Right lobe of liver (tissue), 6 donors: ENCODE measurements at regions not wholly inside any gene's neighbourhood (a gene's known extent, or its start where the extent isn't known, plus 50 kb on each side); places are given as distances from the start of the nearest gene placed in this dataset.
A peak's percentile ranks its signal among the peaks of the same experiment; 100 is the strongest.
"Not testable (repeated sequence)": the region's sequence is repeated elsewhere in the genome, so short reads cannot be mapped to it uniquely, and the experiment has no call there.

Experiments
- ATAC-seq, 4 donors: fragments of 200-7000 bp; cut with Tn5 transposase; one replicate each; pipeline ENCODE4 v1.9.1; 2020; ENCODE audit warnings: mild to moderate bottlenecking in 4 of 4, moderate library complexity in 4 of 4
- DNase-seq, 3 donors: peaks; one replicate each; pipeline ENCODE4 v3.0.0-alpha.2; 2020
- H3K27ac ChIP-seq, 3 donors: fragments of 200-600 bp; one replicate each; pipeline ENCODE4 v1.8.0; 2022
- H3K27me3 ChIP-seq, 2 donors: fragments of 200-600 bp; one replicate each; pipeline ENCODE4 v1.8.0; 2022
- H3K36me3 ChIP-seq, 4 donors: fragments of 200-600 bp; sonication (generic) in 1 of 4; one replicate each; pipeline versions ENCODE4 v1.5.1 to v1.8.0; 2017 to 2022; ENCODE audit warnings: control low read depth in 1 of 4
- H3K4me1 ChIP-seq, 4 donors: fragments of 200-600 bp; sonication (generic) in 1 of 4; one replicate each; pipeline versions ENCODE4 v1.5.1 to v1.8.0; 2017 to 2022; ENCODE audit warnings: control low read depth in 1 of 4
- H3K4me3 ChIP-seq, 3 donors: fragments of 200-600 bp; one replicate each; pipeline ENCODE4 v1.8.0; 2022
- H3K9me3 ChIP-seq, 4 donors: fragments of 200-600 bp; sonication (generic) in 1 of 4; one replicate each; pipeline versions ENCODE4 v1.5.1 to v1.8.0; 2017 to 2022; ENCODE audit warnings: control low read depth in 1 of 4
- WGBS: methylation state at CpG from one replicate; pipeline ENCODE4 v1.1.6; 2018; ENCODE audit warnings: low coverage, low lambda C conversion rate; ENCODE audit not compliant: insufficient coverage; ENCODE audit errors: missing lambda C conversion rate; 5-methylcytosine and 5-hydroxymethylcytosine counted together
- intact Hi-C, 2 donors: fragments of 100-400 bp; cut with DNase I; formaldehyde crosslinking; loops; one replicate each; pipeline versions ENCODE4 v1.11.2 to v1.14.1; 2022
- donor health status: DM: no; HTN: yes; CAD: no.
- donor health status: DM: no; HTN: no; CAD: no.
- donor health status: DM: no; HTN: no; CAD: no.
- donor health status: DM: no; HTN: yes; CAD: no.
- donor health status: DM: no; HTN: yes; CAD: no.

- H3K27me3 ChIP-seq, H3K36me3 ChIP-seq, H3K4me3 ChIP-seq, DNase-seq, intact Hi-C loops, H3K9me3 ChIP-seq, H3K27ac ChIP-seq, H3K4me1 ChIP-seq, ATAC-seq: not testable (repeated sequence)
- WGBS: 43% methylated on average over 1 of the region's 1 CpG
Observed at GRCh38 chr10:46645110-46645509, 66.2 kb downstream of the SYT15 start.

DNA sequence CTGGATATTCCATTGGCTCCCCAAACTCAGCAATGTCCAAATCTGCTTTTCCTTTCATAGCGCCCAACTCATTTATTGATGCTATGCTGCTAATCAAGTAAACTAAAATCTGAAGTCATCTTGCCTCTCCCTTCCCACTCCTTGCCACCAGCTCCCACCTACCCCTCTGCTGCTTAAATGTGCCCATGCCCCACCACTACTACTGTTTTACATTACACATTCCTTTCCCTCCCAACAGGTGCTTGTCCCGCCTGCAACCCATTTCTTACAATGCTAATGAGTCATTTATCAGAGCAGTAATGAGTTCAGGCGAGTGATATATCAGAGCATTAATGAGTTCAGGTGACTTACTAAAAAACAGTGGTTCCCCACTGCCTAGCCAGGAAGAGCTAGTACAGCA lies 67.2 kb downstream of the SYT15 start:
- DNase-seq, H3K9me3 ChIP-seq, H3K4me1 ChIP-seq, H3K36me3 ChIP-seq, H3K27ac ChIP-seq, H3K27me3 ChIP-seq, ATAC-seq, H3K4me3 ChIP-seq, intact Hi-C loops: not testable (repeated sequence)
- WGBS: 66% methylated on average over 2 of the region's 3 CpGs

GRCh38 chr10:46650967-46651366 lies 72.0 kb downstream of the SYT15 start:
- no CpG with 5 or more reads among the region's 5 CpGs for WGBS
- ATAC-seq: peak in 2 of 4 donors; percentile 34 to 38
- H3K4me3 ChIP-seq, H3K4me1 ChIP-seq, H3K9me3 ChIP-seq, H3K27me3 ChIP-seq, H3K36me3 ChIP-seq, intact Hi-C loops, H3K27ac ChIP-seq, DNase-seq: not testable (repeated sequence)

GRCh38 chr10:46657437-46657836 lies 78.5 kb downstream of the SYT15 start:
- H3K36me3 ChIP-seq, intact Hi-C loops, H3K27me3 ChIP-seq, H3K4me3 ChIP-seq, DNase-seq, H3K9me3 ChIP-seq, H3K4me1 ChIP-seq: not testable (repeated sequence)
- H3K27ac ChIP-seq: peak overlapping the region in 1 of 3 donors; percentile 76
- ATAC-seq: peak; percentile 47 to 79 (median 66)
- WGBS: no CpG with 5 or more reads among the region's 3 CpGs

DNA sequence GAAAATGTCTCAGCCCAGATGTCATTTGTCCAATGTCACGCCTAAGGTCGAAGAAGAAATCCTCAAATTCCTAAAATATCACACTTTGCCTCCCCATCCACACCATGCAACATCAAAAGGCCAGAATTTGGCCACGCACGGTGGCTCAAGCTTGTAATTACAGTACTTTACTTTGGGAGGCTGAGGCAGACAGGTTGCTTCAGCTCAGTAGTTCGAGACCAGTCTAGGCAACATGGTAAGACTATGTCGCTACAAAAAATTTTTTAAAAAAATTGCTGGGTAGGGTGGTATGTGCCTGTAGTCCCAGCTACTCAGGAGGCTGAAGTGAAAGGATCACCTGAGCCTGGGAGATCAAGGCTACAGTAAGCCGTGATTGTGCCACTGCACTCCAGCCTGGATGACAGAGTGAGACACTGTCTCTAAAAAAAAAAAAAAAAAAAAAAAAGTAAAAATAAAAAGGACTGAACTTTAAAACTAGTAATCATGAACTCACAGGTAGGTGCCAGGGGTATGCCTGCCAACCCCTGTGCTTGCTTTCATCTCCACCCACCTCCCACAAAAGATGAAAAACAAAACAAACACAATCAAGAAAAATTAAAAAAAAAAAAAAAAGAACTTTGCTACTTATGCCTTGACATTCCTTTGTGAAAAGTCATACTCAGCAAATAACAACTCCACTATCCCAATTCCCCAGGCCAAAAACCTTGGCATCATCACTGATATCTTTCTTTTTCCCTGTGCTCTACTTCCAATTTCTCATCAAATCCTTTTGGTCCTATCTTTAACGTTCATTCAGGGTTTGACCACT lies 81.3 kb downstream of the SYT15 start:
- H3K9me3 ChIP-seq, H3K4me1 ChIP-seq, H3K4me3 ChIP-seq, intact Hi-C loops, H3K36me3 ChIP-seq, DNase-seq, H3K27me3 ChIP-seq: not testable (repeated sequence)
- peak overlapping the region in 1 of 3 donors; percentile 60 for H3K27ac ChIP-seq
- 21% methylated on average over 1 of the region's 8 CpGs for WGBS
- peak; percentile 13 to 61 (median 50) for ATAC-seq

DNA sequence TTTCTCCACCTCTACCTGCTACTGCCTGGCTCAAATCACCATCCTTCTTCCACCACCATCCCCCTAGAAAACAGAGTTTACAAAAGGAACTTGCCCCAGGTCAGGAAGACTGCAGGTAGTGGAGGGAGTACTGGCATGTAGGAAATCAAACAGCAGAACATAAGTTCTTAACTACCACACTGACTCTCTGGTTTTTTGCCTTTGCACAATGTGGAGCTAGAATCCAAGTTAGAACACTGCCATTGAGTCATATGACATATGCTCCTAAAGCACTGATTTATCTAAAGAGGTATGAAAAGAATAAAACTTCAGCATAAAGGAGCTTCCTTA lies 81.9 kb downstream of the SYT15 start:
- H3K36me3 ChIP-seq, intact Hi-C loops, H3K9me3 ChIP-seq, H3K27me3 ChIP-seq, H3K4me1 ChIP-seq, H3K4me3 ChIP-seq, DNase-seq: not testable (repeated sequence)
- ATAC-seq: peak in 2 of 4 donors; percentile 9 to 13
- H3K27ac ChIP-seq: peak overlapping the region in 1 of 3 donors; percentile 60

GRCh38 chr10:46665536-46665935 lies 86.6 kb downstream of the SYT15 start:
- H3K4me3 ChIP-seq, H3K9me3 ChIP-seq, DNase-seq, H3K27ac ChIP-seq, H3K4me1 ChIP-seq, ATAC-seq, H3K36me3 ChIP-seq, H3K27me3 ChIP-seq, intact Hi-C loops: not testable (repeated sequence)
- no CpG with 5 or more reads among the region's 1 CpG for WGBS

- H3K27me3 ChIP-seq, intact Hi-C loops, H3K27ac ChIP-seq, H3K4me3 ChIP-seq, H3K36me3 ChIP-seq, DNase-seq, H3K9me3 ChIP-seq, H3K4me1 ChIP-seq: not testable (repeated sequence)
- peak in 2 of 4 donors; percentile 9 to 43 for ATAC-seq
- 70% methylated on average over 2 of the region's 6 CpGs for WGBS
Observed at GRCh38 chr10:46668357-46668997, 89.5 kb downstream of the SYT15 start.

- H3K27ac ChIP-seq, H3K4me3 ChIP-seq, H3K36me3 ChIP-seq, H3K9me3 ChIP-seq, H3K4me1 ChIP-seq, intact Hi-C loops, DNase-seq, H3K27me3 ChIP-seq: not testable (repeated sequence)
- peak; percentile 64 to 84 (median 78) for ATAC-seq
- 57% methylated on average over 1 of the region's 8 CpGs for WGBS
Observed at GRCh38 chr10:46677836-46678435, 99.0 kb downstream of the SYT15 start.

- H3K9me3 ChIP-seq, H3K4me3 ChIP-seq, H3K27ac ChIP-seq, ATAC-seq, H3K36me3 ChIP-seq, DNase-seq, H3K27me3 ChIP-seq, intact Hi-C loops, H3K4me1 ChIP-seq: not testable (repeated sequence)
- no CpG with 5 or more reads among the region's 2 CpGs for WGBS
Observed at GRCh38 chr10:46691397-46691796, 112.5 kb downstream of the SYT15 start.
